HG02759 (cell line): ENCODE measurements at regions not wholly inside any gene's neighbourhood (a gene's known extent, or its start where the extent isn't known, plus 50 kb on each side); places are given as distances from the start of the nearest gene placed in this dataset.

Experiments
- ATAC-seq: cut with Tn5 transposase; IDR thresholded peaks from one replicate; pipeline ENCODE4 v1.9.1; 2021; ENCODE audit warnings: mild to moderate bottlenecking, moderate library complexity; ENCODE audit not compliant: unreplicated experiment

GRCh38 chr4:74638689-74639088, 155.6 kb downstream of the BTC start:
- ATAC-seq: no peak

GRCh38 chr4:74640111-74640903, 154.0 kb downstream of the BTC start:
- ATAC-seq: no peak

DNA sequence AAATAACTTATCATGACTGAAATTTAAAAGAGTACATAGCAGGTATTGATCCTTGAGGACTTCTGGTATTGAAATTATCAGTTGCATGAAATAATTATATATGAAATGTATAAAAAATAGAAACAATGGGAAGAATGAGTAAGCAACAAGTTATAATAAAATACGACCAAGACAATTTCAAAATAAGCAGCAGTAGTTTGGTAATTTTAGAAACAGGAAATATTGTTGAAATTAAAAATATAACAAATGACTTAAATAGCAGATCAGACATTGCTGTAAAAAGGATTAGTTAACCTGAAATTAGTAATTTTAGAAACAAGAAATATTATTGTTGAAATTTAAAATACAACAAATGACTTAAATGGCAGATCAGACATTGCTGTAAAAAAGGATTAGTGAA, 152.3 kb downstream of the BTC start:
- ATAC-seq: no peak

- no peak for ATAC-seq
These were observed 145.1 kb downstream of the BTC start for GRCh38 chr4:74649193-74649592.

GRCh38 chr4:74651198-74651597, 143.1 kb downstream of the BTC start:
- no peak for ATAC-seq

GRCh38 chr4:74653331-74654229, 140.7 kb downstream of the BTC start:
- no peak for ATAC-seq

GRCh38 chr4:74654230-74654681, 140.1 kb downstream of the BTC start:
- no peak for ATAC-seq

- ATAC-seq: no peak
These were observed 137.7 kb downstream of the BTC start for GRCh38 chr4:74656596-74656995.

DNA sequence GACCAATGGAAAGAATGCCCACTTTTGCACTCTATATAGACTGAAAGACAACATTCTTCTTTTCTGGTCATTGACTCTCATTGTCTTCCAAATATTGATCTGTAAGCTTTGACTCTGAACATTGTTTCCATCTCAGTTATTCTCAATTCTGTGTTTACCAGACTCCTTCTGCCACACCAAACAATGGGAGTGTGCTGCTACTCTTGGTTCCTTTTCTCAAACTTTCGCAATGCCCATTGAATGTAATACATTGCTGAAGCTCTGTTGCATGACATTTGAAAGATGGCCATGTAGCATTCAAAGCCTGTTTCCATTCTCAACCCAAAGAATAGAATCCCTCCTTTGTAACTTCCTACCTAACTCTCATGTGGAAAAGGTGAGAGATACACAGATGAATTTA, 136.2 kb downstream of the BTC start:
- no peak for ATAC-seq

- no peak for ATAC-seq
These were observed 134.5 kb downstream of the BTC start for GRCh38 chr4:74659576-74660411.

DNA sequence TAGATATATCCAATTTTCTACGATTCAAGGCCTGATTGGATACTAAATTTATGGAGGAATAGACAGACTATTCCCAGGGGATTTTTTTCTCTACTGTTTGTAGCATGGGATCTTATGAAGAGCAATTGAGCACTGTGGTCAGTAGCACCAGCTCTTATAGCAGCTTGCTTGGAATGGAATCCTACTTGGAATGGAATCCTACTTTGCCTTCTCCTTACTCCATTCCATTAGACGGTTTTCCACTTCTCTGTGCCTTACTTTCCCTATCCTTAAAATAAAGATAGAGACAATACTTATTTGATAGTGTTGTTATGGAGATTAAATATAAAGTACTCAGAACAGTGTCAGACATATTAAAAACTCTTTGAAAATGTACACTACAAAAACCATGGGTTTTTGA, 133.5 kb downstream of the BTC start:
- no peak for ATAC-seq

DNA sequence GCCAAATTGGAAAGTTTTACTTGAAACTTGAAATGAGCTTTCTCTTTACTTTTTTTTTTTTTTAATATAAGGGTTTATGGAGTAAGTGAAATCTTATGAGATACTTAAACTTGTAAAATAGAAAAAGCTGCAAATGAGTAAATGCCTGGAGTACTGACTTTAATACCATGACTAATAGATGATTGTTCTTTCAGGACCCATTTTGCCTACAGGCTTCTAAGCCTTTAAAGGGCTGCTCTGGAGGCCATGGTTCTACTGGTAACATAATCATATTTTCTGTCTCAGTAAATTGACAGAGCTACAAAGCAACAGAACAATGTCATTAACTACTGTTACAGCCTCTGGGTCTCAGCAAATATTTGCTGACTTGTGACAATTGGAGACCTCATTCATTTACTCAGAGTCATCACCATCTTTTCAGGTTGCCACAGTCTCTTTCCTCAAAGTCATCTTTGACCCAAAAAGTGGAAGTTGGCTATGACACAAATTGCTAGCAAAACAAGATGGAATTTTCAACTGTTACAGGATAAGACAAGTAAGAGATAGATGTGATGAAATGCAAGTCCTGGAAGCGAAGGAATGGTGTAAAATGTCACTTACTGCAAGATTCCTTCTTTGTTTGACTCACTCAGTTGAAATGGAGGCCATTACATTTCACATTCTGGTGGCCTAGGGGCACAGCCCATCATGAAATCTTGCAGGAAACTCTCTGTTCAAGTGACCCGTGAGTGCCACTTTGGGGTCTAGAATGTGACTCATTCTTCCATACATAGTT, 132.7 kb downstream of the BTC start:
- ATAC-seq: no peak

DNA sequence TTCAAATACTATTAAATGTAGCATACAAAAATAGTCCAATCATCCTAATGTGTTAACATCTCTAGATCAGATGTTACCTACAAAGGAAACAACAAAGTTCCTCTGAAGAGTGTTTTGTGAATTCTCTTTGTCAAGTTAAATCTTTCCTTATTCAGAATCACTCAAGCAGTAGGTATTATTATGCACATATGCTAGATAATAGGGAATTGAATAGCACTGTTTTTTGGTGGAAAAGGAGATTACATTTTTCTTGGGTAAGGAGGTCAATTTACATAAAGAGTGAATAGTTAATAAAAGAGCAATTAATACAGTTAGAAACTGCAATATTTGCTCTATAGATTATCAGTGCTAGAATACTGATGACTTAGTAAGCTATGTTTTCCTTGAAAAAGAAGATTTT, 130.7 kb downstream of the BTC start:
- no peak for ATAC-seq

GRCh38 chr4:74665346-74665745, 129.0 kb downstream of the BTC start:
- no peak for ATAC-seq

DNA sequence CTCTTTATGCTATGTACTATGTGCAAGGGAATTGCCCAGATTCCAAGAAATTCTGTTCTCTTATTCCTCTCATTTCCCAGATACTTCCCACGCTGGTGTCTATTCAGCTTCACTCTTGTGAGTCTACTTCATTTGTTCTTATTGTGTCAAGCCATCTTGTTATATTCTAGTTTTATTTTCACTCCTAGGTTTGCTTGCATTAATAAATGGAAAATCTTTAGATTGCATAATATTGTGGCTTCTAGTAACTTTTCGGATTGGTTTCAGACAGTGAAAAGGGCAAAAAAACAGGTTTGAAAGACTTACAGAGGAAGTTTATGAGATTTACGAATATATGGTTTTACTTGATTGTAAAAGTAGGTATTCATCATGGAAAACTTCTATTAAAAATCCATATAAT, 128.4 kb downstream of the BTC start:
- ATAC-seq: no peak

DNA sequence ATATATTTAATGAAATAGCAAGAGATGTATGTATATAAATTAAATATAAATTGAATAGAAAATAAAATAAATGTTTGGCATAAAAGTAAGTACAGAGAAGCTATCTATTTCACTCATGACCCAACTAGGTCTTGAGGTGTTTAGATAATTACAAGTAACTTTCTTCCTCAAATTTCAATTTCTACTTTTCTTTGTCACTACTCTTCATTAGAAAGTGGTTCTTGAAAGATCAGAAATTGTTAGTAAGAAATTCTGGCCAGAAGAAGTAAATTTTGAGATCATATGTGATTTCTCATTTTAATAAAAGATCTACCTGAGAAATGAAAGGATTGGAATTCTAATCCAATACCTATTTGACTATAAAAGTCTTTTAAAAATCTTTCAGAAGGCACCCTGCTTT, 126.9 kb downstream of the BTC start:
- no peak for ATAC-seq

DNA sequence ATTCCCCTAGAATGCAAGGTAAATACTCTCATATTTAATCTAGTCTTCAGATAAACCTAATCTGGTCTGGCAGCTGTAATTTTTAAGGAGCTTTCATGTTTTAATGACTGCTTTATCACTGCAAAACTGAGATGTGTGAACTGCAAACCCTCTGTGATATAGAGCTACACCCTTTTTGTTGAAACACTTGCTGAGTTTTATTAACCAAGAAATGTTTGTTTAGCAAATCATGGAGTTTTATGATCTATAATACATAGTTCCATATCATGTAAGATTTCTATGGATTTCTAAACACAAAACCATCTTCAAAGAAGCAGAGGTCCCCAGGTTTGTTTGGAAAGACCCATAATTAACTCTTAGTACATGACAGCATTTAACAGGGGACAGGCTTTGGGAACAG, 126.4 kb downstream of the BTC start:
- ATAC-seq: no peak

GRCh38 chr4:74669702-74670101, 124.6 kb downstream of the BTC start:
- ATAC-seq: no peak

- no peak for ATAC-seq
These were observed 123.7 kb downstream of the BTC start for GRCh38 chr4:74670583-74670982.

DNA sequence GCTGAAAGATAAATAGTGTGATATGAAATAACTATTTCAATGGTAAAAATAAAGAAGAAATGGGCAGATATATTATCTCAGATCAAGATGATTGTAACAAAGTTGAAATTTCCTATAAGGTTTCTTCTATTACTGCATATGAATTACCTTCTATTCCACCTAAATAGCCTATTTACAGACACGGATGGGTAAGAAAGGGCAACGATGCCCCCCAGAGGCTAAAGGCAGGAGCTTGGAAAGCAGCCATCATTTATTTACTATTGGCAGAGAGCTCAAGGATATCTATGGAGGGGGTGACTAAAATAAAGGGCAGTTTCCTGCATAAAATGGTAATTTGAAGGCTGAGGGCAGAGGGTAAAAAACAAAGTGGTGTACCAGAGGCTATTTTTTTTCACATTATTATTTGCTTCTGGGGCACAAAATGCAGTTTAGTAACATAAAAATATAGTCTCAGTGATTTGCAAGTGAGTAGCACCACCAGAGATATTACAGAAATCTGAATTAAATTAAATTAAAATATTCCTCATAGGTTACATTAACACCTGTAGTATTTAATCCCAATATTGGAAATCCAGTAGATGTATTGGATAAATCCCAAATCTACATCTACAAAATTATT, 123.1 kb downstream of the BTC start:
- ATAC-seq: no peak
